Keratinocyte (primary cell): ENCODE measurements at regions not wholly inside any gene's neighbourhood (a gene's known extent, or its start where the extent isn't known, plus 50 kb on each side); places are given as distances from the start of the nearest gene placed in this dataset.

ENCODE experiments used
- DNase-seq: peaks from one replicate; pipeline ENCODE4 v3.0.0-alpha.2; 2011; ENCODE audit warnings: low read depth, missing footprints, low spot score
- FAIRE-seq: peaks from 2 replicates; lab custom pipeline; 2011; peaks lifted over from hg19 to GRCh38; lab: Jason Lieb, UNC
- H2AFZ ChIP-seq: 2 replicates; pipeline ENCODE4 v1.6.0; 2012; ENCODE audit warnings: low read length, control low read depth, inconsistent platforms; ENCODE audit not compliant: control insufficient read depth
- H3K27ac ChIP-seq: 2 replicates; pipeline ENCODE4 v1.5.1; 2011; ENCODE audit warnings: low read length; ENCODE audit not compliant: control insufficient read depth, insufficient read depth
- H3K27me3 ChIP-seq: 3 replicates; pipeline ENCODE4 v1.6.0; 2011; ENCODE audit warnings: low read length; ENCODE audit not compliant: control insufficient read depth, insufficient read depth; ENCODE audit errors: extremely low read depth
- H3K36me3 ChIP-seq, 2 experiments: 2 replicates in 1 of 2; 3 replicates in 1 of 2; pipeline ENCODE4 v1.5.1; 2011; ENCODE audit warnings: low read length in 2 of 2, mild to moderate bottlenecking in 1 of 2; ENCODE audit not compliant: control insufficient read depth in 2 of 2, insufficient read depth in 2 of 2; ENCODE audit errors: extremely low read depth in 1 of 2
- H3K4me1 ChIP-seq: 3 replicates; pipeline ENCODE4 v1.5.1; 2011; ENCODE audit warnings: low read length; ENCODE audit not compliant: control insufficient read depth, insufficient read depth; ENCODE audit errors: extremely low read depth
- H3K4me2 ChIP-seq: 3 replicates; pipeline ENCODE4 v1.6.0; 2011; ENCODE audit warnings: low read depth, low read length; ENCODE audit not compliant: control insufficient read depth, insufficient read depth; ENCODE audit errors: extremely low read depth
- H3K4me3 ChIP-seq, 3 experiments: fragments of 200-600 bp in 1 of 3; sonication (generic) in 1 of 3; 2 replicates in 2 of 3; 3 replicates in 1 of 3; pipeline ENCODE4 v1.5.1; 2011 to 2016; ENCODE audit warnings: low read length in 3 of 3, mild to moderate bottlenecking in 3 of 3, control low read depth in 2 of 3, inconsistent platforms in 1 of 3, low read depth in 1 of 3, mixed read lengths in 1 of 3, mixed run types in 1 of 3, moderate library complexity in 1 of 3; ENCODE audit not compliant: control insufficient read depth in 2 of 3, insufficient read depth in 2 of 3; ENCODE audit errors: extremely low read depth in 1 of 3
- H3K79me2 ChIP-seq: 2 replicates; pipeline ENCODE4 v1.6.0; 2012; ENCODE audit warnings: low read length; ENCODE audit not compliant: control insufficient read depth, insufficient read depth
- H3K9ac ChIP-seq: 3 replicates; pipeline ENCODE4 v1.6.0; 2011; ENCODE audit warnings: low read length; ENCODE audit not compliant: control insufficient read depth, insufficient read depth; ENCODE audit errors: extremely low read depth
- H3K9me1 ChIP-seq: 3 replicates; pipeline ENCODE4 v1.6.0; 2011; ENCODE audit warnings: low read length; ENCODE audit not compliant: control insufficient read depth, insufficient read depth; ENCODE audit errors: extremely low read depth
- H3K9me3 ChIP-seq: 2 replicates; pipeline ENCODE4 v1.5.1; 2012; ENCODE audit warnings: low read depth, low read length; ENCODE audit not compliant: control insufficient read depth
- H4K20me1 ChIP-seq: 3 replicates; pipeline ENCODE4 v1.6.0; 2011; ENCODE audit warnings: low read length; ENCODE audit not compliant: control insufficient read depth, insufficient read depth; ENCODE audit errors: extremely low read depth
- CTCF ChIP-seq, 3 experiments: IDR thresholded peaks in 1 of 3; conservative IDR thresholded peaks in 1 of 3; optimal IDR thresholded peaks in 1 of 3; 2 replicates in 2 of 3; 3 replicates in 1 of 3; pipeline versions ENCODE3 to v1.5.1; 2011; ENCODE audit warnings: low read length in 3 of 3, mild to moderate bottlenecking in 3 of 3, moderate library complexity in 2 of 3, control low read depth in 1 of 3, inconsistent platforms in 1 of 3; ENCODE audit not compliant: insufficient read depth in 2 of 3; ENCODE audit errors: extremely low read depth in 1 of 3
- EZH2 ChIP-seq: IDR thresholded peaks from one replicate; pipeline ENCODE4 v1.6.1; 2012; ENCODE audit warnings: inconsistent platforms, mild to moderate bottlenecking, low read length, moderate library complexity
- dilution Hi-C: fragments of 300-500 bp; cut with MboI; formaldehyde crosslinking; loops from one replicate; pipeline ENCODE4 v1.7.0; 2020; ENCODE audit warnings: low sequenced_read_pairs; ENCODE audit not compliant: extremely low pct_ligation_motif_present

- peaks cover 5% of the 10 kb centered on the region for H3K9me3 ChIP-seq
- no peak for TF ChIP-seq CTCF (optimal IDR thresholded peaks at IDR 0.05 in 1 of 3, IDR thresholded peaks at IDR 0.05 in 1 of 3, conservative IDR thresholded peaks at IDR 0.05 in 1 of 3; ENCODE audit: extremely low read depth in 1 of 3, insufficient read depth in 2 of 3, low read length in 3 of 3)
- no peak for TF ChIP-seq EZH2
- FAIRE-seq (no peak), DNase-seq (no peak)
- H3K79me2 ChIP-seq: no peaks in the 10 kb centered on the region
- H3K4me3 ChIP-seq: no peak overlapping the region
- no peaks in the 10 kb centered on the region for H3K9me1 ChIP-seq
- no peaks in the 10 kb centered on the region for H3K36me3 ChIP-seq
- H3K27me3 ChIP-seq: no peaks in the 10 kb centered on the region
- dilution Hi-C loops: no loop called here
- no peak overlapping the region for H3K9ac ChIP-seq
- no peak overlapping the region for H3K4me2 ChIP-seq
- no peaks in the 10 kb centered on the region for H3K4me1 ChIP-seq
- no peak overlapping the region for H3K27ac ChIP-seq
- H2AFZ ChIP-seq: no peak overlapping the region
- no peaks in the 10 kb centered on the region for H4K20me1 ChIP-seq
Measured at GRCh38 chr15:23750179-23750578, 63.1 kb upstream of the NDN start.

GRCh38 chr15:23750776-23751175, 63.7 kb upstream of the NDN start:
- no peak for TF ChIP-seq EZH2
- TF ChIP-seq CTCF (optimal IDR thresholded peaks at IDR 0.05 in 1 of 3, IDR thresholded peaks at IDR 0.05 in 1 of 3, conservative IDR thresholded peaks at IDR 0.05 in 1 of 3; ENCODE audit: extremely low read depth in 1 of 3, insufficient read depth in 2 of 3, low read length in 3 of 3): no peak
- FAIRE-seq: no peak

More at GRCh38 chr15:23750776-23751175, 63.7 kb upstream of the NDN start:
- no peak overlapping the region for H3K4me3 ChIP-seq
- H3K79me2 ChIP-seq: no peaks in the 10 kb centered on the region
- no peaks in the 10 kb centered on the region for H3K9me1 ChIP-seq
- no peak overlapping the region for H3K9ac ChIP-seq
- H3K4me2 ChIP-seq: no peak overlapping the region
- no peaks in the 10 kb centered on the region for H4K20me1 ChIP-seq
- H2AFZ ChIP-seq: no peak overlapping the region
- H3K27ac ChIP-seq: no peak overlapping the region
- no peak for DNase-seq
- no peaks in the 10 kb centered on the region for H3K27me3 ChIP-seq
- dilution Hi-C loops: no loop called here
- H3K9me3 ChIP-seq: peaks cover 5% of the 10 kb centered on the region
- H3K36me3 ChIP-seq: no peaks in the 10 kb centered on the region
- no peaks in the 10 kb centered on the region for H3K4me1 ChIP-seq
